Muscle layer of colon (tissue), 2 donors: ENCODE measurements at regions not wholly inside any gene's neighbourhood (a gene's known extent, or its start where the extent isn't known, plus 50 kb on each side); places are given as distances from the start of the nearest gene placed in this dataset.

ENCODE experiments used
- H3K27ac ChIP-seq: one replicate; pipeline ENCODE4 v1.7.0; 2013; ENCODE audit warnings: low read depth, mild to moderate bottlenecking, low read length, moderate library complexity
- H3K27me3 ChIP-seq, 2 donors: one replicate each; pipeline ENCODE4 v1.7.0; 2013; ENCODE audit warnings: low read length in 2 of 2, mild to moderate bottlenecking in 2 of 2; ENCODE audit not compliant: insufficient read depth in 2 of 2, control insufficient read depth in 1 of 2
- H3K36me3 ChIP-seq: one replicate; pipeline ENCODE4 v1.7.0; 2013; ENCODE audit warnings: mild to moderate bottlenecking, low read length; ENCODE audit not compliant: insufficient read depth
- H3K4me1 ChIP-seq: one replicate; pipeline ENCODE4 v1.7.0; 2013; ENCODE audit warnings: mild to moderate bottlenecking, low read length; ENCODE audit not compliant: insufficient read depth
- H3K4me3 ChIP-seq, 2 donors: one replicate each; pipeline ENCODE4 v1.7.0; 2013; ENCODE audit warnings: low read length in 2 of 2, low read depth in 1 of 2, mild to moderate bottlenecking in 1 of 2, moderate library complexity in 1 of 2
- H3K9ac ChIP-seq: one replicate; pipeline ENCODE4 v1.7.0; 2013; ENCODE audit warnings: low read length
- H3K9me3 ChIP-seq: one replicate; pipeline ENCODE4 v1.7.0; 2013; ENCODE audit warnings: mild to moderate bottlenecking, low read length
- donor health status: abdominal sarcoma.
- donor health status: Adenocarcinoma of cecum.

DNA sequence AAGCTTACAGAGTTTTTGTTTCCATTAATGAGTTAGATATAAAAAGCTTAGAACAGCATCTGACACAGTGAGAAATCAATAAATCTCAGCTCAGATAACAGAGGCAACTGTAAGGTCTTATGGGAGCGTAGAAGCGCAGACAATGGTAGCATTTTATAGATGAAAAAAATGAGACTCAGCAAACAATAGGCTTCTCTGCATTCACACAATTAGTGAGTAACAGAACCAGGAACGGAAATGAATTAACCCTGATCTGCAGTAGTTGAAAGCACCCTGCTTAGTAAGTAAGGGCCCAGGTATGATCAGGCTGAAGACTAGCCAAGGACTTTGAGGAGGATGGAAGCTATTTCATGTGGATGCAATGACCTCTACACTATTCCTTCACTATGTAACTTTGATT, 147.2 kb upstream of the EYA4 start:
- H3K27ac ChIP-seq = no peak overlapping the region
- H3K9me3 ChIP-seq = no peaks in the 10 kb centered on the region
- H3K36me3 ChIP-seq = no peaks in the 10 kb centered on the region
- no peaks in the 10 kb centered on the region for H3K4me1 ChIP-seq
- H3K27me3 ChIP-seq = no peaks in the 10 kb centered on the region
- no peak overlapping the region for H3K9ac ChIP-seq
- H3K4me3 ChIP-seq = no peak overlapping the region

GRCh38 chr6:133097208-133097607, 143.9 kb upstream of the EYA4 start:
- H3K27ac ChIP-seq = no peak overlapping the region
- H3K36me3 ChIP-seq = no peaks in the 10 kb centered on the region
- no peak overlapping the region for H3K9ac ChIP-seq
- no peak overlapping the region for H3K4me3 ChIP-seq
- H3K27me3 ChIP-seq = no peaks in the 10 kb centered on the region
- H3K4me1 ChIP-seq = no peaks in the 10 kb centered on the region
- H3K9me3 ChIP-seq = no peaks in the 10 kb centered on the region

- no peaks in the 10 kb centered on the region for H3K4me1 ChIP-seq
- H3K4me3 ChIP-seq = no peak overlapping the region
- H3K27ac ChIP-seq = no peak overlapping the region
- no peaks in the 10 kb centered on the region for H3K9me3 ChIP-seq
- H3K9ac ChIP-seq = no peak overlapping the region
- no peaks in the 10 kb centered on the region for H3K36me3 ChIP-seq
- no peaks in the 10 kb centered on the region for H3K27me3 ChIP-seq
Observed at GRCh38 chr6:133099573-133099972, 141.6 kb upstream of the EYA4 start.

DNA sequence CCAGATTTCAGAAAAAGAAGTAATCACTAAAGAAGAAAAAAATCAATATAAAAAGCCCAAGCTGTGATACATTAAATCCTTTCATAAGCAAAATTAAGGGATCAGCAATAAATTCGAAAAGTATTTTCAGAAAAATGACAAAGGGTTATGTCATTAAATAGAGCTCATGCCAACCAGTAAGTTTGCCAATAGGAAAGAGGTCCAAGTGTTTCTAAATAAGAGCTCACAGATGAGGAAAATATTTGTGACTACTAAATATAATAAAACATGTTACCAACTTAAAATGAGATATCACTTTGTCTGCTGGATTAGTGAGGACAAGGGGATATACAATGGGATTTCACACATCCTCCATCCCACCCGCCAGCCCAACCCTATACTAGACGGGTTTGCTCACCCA, 140.3 kb upstream of the EYA4 start:
- H3K27ac ChIP-seq = no peak overlapping the region
- H3K9me3 ChIP-seq = no peaks in the 10 kb centered on the region
- H3K4me1 ChIP-seq = no peaks in the 10 kb centered on the region
- no peak overlapping the region for H3K9ac ChIP-seq
- no peak overlapping the region for H3K4me3 ChIP-seq
- H3K36me3 ChIP-seq = no peaks in the 10 kb centered on the region
- no peaks in the 10 kb centered on the region for H3K27me3 ChIP-seq

DNA sequence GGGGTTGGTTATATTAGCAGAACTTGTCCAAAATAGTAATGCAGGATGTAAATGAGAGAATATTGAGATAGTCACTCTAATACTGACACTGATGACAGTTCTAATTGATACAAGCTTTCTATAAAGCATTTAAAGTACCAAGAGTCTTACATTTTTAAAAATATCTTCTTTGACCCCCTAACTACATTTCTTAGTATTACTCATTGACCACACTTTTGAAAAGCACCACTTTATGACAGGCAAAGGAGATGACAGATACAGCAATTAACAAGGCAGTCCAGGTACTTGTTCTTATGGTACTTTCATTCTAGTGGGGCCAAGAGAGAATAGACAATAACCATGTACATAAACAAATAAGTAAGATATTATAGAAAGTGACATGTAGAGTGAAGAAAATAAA, 139.4 kb upstream of the EYA4 start:
- H3K27me3 ChIP-seq = no peaks in the 10 kb centered on the region
- H3K4me1 ChIP-seq = no peaks in the 10 kb centered on the region
- no peaks in the 10 kb centered on the region for H3K36me3 ChIP-seq
- H3K27ac ChIP-seq = no peak overlapping the region
- no peak overlapping the region for H3K4me3 ChIP-seq
- no peak overlapping the region for H3K9ac ChIP-seq
- no peaks in the 10 kb centered on the region for H3K9me3 ChIP-seq

DNA sequence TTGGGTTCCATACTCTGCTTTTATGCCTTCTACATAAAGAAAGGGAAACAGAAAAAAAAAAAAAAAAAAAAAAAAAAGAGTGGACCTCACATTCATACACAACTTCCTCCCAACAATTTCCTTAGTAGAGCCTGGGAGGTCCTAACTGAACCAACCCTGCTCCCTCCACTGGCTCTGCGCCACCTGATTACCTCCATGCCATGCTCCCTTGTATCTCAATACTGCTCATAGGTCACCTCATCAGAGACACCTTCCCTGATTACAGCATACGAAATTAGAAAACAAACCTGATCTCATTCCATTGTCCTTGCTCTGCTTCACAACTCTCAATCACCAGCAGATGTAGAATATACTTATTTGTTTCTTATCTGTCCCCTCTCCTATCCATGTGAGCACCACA, 134.2 kb upstream of the EYA4 start:
- H3K4me1 ChIP-seq = no peaks in the 10 kb centered on the region
- H3K27me3 ChIP-seq = no peaks in the 10 kb centered on the region
- no peaks in the 10 kb centered on the region for H3K36me3 ChIP-seq
- H3K27ac ChIP-seq = no peak overlapping the region
- H3K4me3 ChIP-seq = no peak overlapping the region
- H3K9me3 ChIP-seq = no peaks in the 10 kb centered on the region
- H3K9ac ChIP-seq = no peak overlapping the region

GRCh38 chr6:133108419-133108818, 132.7 kb upstream of the EYA4 start:
- H3K4me1 ChIP-seq = no peaks in the 10 kb centered on the region
- no peak overlapping the region for H3K4me3 ChIP-seq
- H3K36me3 ChIP-seq = no peaks in the 10 kb centered on the region
- no peaks in the 10 kb centered on the region for H3K27me3 ChIP-seq
- H3K9ac ChIP-seq = no peak overlapping the region
- no peaks in the 10 kb centered on the region for H3K9me3 ChIP-seq
- H3K27ac ChIP-seq = no peak overlapping the region

- H3K9me3 ChIP-seq = no peaks in the 10 kb centered on the region
- H3K4me1 ChIP-seq = no peaks in the 10 kb centered on the region
- no peaks in the 10 kb centered on the region for H3K27me3 ChIP-seq
- H3K9ac ChIP-seq = no peak overlapping the region
- no peak overlapping the region for H3K27ac ChIP-seq
- H3K4me3 ChIP-seq = no peak overlapping the region
- no peaks in the 10 kb centered on the region for H3K36me3 ChIP-seq
Observed at GRCh38 chr6:133114973-133115372, 126.2 kb upstream of the EYA4 start.

DNA sequence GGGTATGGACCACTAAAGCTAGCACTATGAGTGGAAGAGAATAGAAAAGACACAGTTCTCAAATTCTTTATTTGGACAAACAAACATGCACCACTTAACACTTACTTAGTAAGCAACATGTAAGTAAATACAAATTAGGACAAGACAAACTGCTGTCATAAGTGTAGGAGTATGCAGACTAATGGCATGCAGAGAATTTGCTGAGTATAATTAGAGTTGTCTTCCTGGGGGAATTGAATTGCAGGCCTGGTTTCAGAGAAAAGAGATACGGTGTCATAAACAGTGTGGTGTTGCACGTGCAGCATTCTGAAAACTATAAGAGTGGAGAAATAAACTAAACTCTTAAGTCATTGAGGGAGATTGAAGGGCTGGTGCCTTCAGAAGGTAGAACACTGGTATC, 125.2 kb upstream of the EYA4 start:
- Histone ChIP-seq H3K27ac (no peak overlapping the region), H3K9me3 (no peaks in the 10 kb centered on the region), H3K36me3 (no peaks in the 10 kb centered on the region), H3K9ac (no peak overlapping the region), H3K4me3 (no peak overlapping the region), H3K27me3 (no peaks in the 10 kb centered on the region), H3K4me1 (no peaks in the 10 kb centered on the region)

- Histone ChIP-seq H3K9me3 (no peaks in the 10 kb centered on the region), H3K36me3 (no peaks in the 10 kb centered on the region), H3K27ac (no peak overlapping the region), H3K4me3 (no peak overlapping the region), H3K4me1 (peaks cover 13% of the 10 kb centered on the region), H3K27me3 (no peaks in the 10 kb centered on the region), H3K9ac (no peak overlapping the region)
Observed at GRCh38 chr6:133128191-133128590, 113.0 kb upstream of the EYA4 start.

DNA sequence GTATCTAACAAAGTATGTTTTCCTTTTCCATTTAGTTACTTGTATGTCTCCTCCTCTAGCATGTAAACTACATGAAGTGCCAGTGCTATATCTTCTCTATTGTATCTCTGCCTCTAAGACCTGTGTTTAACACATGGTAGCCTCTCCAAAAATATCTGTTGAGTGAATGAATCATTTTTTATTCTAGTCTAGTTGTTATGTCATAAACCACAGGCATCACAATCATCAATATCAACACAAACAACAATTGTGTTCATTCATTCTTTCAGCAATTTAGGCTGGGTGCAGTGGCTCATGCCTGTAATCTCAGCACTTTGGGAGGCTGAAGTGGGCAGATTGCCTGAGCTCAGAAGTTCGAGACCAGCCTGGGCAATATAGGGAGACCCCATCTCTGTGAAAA, 111.6 kb upstream of the EYA4 start:
- H3K27ac ChIP-seq = no peak overlapping the region
- H3K4me1 ChIP-seq = peaks cover 13% of the 10 kb centered on the region
- H3K27me3 ChIP-seq = no peaks in the 10 kb centered on the region
- no peak overlapping the region for H3K4me3 ChIP-seq
- H3K9ac ChIP-seq = no peak overlapping the region
- H3K36me3 ChIP-seq = no peaks in the 10 kb centered on the region
- no peaks in the 10 kb centered on the region for H3K9me3 ChIP-seq

DNA sequence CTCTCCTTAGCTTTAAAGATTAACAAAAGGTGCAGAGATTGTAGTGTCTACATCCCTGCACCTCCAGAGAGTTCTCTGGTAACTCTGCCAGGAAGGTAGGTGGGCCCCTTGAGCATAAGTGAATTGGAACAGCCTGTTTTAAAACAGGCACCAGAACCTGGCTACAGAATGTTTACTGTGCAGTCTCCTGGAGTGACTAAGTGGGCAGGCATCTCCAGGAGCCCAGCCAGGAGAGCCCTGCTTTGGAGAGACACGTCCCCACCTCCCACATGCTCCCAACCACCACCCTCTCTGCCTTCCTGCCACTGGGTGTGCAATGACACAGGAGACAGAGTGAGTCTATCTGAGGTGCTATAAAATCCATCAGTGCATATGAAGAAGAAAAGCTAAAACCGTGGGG, 110.3 kb upstream of the EYA4 start:
- H3K27ac ChIP-seq = no peak overlapping the region
- no peaks in the 10 kb centered on the region for H3K27me3 ChIP-seq
- no peaks in the 10 kb centered on the region for H3K36me3 ChIP-seq
- no peak overlapping the region for H3K4me3 ChIP-seq
- H3K9ac ChIP-seq = no peak overlapping the region
- H3K9me3 ChIP-seq = no peaks in the 10 kb centered on the region
- H3K4me1 ChIP-seq = peaks cover 13% of the 10 kb centered on the region
